ENCODE measurements at regions not wholly inside any gene's neighbourhood (a gene's known extent, or its start where the extent isn't known, plus 50 kb on each side); places are given as distances from the start of the nearest gene placed in this dataset.

DNA sequence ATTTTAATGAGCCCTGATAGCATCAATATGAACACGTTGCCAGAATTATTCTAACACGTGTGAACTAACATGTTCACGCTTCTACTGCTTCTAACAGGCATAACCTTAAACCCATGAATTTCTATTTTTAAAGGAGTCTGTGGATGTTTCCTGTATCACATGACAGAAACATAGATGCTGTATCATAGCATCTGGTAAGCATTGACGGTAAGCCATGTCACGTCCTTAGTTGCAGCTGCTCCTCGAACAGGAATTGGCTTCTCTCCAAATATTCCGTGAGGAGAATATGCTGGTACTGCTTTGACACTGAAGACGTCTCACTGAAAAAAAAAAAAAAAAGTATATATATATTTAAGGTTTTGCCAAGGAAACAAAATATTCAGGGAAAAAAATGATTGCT, 105.1 kb upstream of the MXRA5 start:
- no peak overlapping the region for H3K4me3 ChIP-seq (ENCODE audit: low read depth in 1 of 3, low read length in 3 of 3)
- WGBS, result 67% methylated on average over 8 of the region's 8 CpGs
- no peak overlapping the region for H3K9ac ChIP-seq (ENCODE audit: low read depth in 1 of 2, low read length in 2 of 2)
- H3K9me3 ChIP-seq (ENCODE audit: control insufficient read depth in 4 of 4, low read length in 3 of 4), result no peaks in the 10 kb centered on the region
- H3K36me3 ChIP-seq (ENCODE audit: control insufficient read depth in 4 of 4, insufficient read depth in 3 of 4, low read depth in 1 of 4, low read length in 3 of 4), result no peaks in the 10 kb centered on the region
- TF ChIP-seq, protein P1, sequence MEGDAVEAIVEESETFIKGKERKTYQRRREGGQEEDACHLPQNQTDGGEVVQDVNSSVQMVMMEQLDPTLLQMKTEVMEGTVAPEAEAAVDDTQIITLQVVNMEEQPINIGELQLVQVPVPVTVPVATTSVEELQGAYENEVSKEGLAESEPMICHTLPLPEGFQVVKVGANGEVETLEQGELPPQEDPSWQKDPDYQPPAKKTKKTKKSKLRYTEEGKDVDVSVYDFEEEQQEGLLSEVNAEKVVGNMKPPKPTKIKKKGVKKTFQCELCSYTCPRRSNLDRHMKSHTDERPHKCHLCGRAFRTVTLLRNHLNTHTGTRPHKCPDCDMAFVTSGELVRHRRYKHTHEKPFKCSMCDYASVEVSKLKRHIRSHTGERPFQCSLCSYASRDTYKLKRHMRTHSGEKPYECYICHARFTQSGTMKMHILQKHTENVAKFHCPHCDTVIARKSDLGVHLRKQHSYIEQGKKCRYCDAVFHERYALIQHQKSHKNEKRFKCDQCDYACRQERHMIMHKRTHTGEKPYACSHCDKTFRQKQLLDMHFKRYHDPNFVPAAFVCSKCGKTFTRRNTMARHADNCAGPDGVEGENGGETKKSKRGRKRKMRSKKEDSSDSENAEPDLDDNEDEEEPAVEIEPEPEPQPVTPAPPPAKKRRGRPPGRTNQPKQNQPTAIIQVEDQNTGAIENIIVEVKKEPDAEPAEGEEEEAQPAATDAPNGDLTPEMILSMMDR (IDR thresholded peaks at IDR 0.05; ENCODE audit: low read depth, low read length, missing input control), result no peak
- TF ChIP-seq FOXA1 (IDR thresholded peaks at IDR 0.05), result no peak
- TF ChIP-seq YY1 (IDR thresholded peaks at IDR 0.05), result no peak
- TF ChIP-seq, protein P2, sequence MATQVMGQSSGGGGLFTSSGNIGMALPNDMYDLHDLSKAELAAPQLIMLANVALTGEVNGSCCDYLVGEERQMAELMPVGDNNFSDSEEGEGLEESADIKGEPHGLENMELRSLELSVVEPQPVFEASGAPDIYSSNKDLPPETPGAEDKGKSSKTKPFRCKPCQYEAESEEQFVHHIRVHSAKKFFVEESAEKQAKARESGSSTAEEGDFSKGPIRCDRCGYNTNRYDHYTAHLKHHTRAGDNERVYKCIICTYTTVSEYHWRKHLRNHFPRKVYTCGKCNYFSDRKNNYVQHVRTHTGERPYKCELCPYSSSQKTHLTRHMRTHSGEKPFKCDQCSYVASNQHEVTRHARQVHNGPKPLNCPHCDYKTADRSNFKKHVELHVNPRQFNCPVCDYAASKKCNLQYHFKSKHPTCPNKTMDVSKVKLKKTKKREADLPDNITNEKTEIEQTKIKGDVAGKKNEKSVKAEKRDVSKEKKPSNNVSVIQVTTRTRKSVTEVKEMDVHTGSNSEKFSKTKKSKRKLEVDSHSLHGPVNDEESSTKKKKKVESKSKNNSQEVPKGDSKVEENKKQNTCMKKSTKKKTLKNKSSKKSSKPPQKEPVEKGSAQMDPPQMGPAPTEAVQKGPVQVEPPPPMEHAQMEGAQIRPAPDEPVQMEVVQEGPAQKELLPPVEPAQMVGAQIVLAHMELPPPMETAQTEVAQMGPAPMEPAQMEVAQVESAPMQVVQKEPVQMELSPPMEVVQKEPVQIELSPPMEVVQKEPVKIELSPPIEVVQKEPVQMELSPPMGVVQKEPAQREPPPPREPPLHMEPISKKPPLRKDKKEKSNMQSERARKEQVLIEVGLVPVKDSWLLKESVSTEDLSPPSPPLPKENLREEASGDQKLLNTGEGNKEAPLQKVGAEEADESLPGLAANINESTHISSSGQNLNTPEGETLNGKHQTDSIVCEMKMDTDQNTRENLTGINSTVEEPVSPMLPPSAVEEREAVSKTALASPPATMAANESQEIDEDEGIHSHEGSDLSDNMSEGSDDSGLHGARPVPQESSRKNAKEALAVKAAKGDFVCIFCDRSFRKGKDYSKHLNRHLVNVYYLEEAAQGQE (IDR thresholded peaks at IDR 0.05), result no peak
- TF ChIP-seq GABPA (IDR thresholded peaks at IDR 0.05 in 1 of 2, conservative IDR thresholded peaks at IDR 0.05 in 1 of 2), result no peak
- TF ChIP-seq RAD21 (IDR thresholded peaks at IDR 0.05), result no peak
- TF ChIP-seq SP1 (IDR thresholded peaks at IDR 0.05), result no peak
- TF ChIP-seq JUND (IDR thresholded peaks at IDR 0.05), result no peak
- TF ChIP-seq, protein P3, sequence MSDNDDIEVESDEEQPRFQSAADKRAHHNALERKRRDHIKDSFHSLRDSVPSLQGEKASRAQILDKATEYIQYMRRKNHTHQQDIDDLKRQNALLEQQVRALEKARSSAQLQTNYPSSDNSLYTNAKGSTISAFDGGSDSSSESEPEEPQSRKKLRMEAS (IDR thresholded peaks at IDR 0.05), result no peak
- TF ChIP-seq EGR1 (IDR thresholded peaks at IDR 0.05; ENCODE audit: low read depth in 2 of 2), result no peak
- TF ChIP-seq RXRA (IDR thresholded peaks at IDR 0.05), result no peak
- TF ChIP-seq HNF4A (conservative IDR thresholded peaks at IDR 0.05), result no peak
- TF ChIP-seq, protein P4, sequence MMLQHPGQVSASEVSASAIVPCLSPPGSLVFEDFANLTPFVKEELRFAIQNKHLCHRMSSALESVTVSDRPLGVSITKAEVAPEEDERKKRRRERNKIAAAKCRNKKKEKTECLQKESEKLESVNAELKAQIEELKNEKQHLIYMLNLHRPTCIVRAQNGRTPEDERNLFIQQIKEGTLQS (IDR thresholded peaks at IDR 0.05), result no peak
- TF ChIP-seq TAF1 (conservative IDR thresholded peaks at IDR 0.05), result no peak
- TF ChIP-seq FOXA2 (IDR thresholded peaks at IDR 0.05), result no peak
- no peak for TF ChIP-seq HNF4G (IDR thresholded peaks at IDR 0.05)
- no peak for TF ChIP-seq NR2F2 (IDR thresholded peaks at IDR 0.05)
- TF ChIP-seq, protein P5, sequence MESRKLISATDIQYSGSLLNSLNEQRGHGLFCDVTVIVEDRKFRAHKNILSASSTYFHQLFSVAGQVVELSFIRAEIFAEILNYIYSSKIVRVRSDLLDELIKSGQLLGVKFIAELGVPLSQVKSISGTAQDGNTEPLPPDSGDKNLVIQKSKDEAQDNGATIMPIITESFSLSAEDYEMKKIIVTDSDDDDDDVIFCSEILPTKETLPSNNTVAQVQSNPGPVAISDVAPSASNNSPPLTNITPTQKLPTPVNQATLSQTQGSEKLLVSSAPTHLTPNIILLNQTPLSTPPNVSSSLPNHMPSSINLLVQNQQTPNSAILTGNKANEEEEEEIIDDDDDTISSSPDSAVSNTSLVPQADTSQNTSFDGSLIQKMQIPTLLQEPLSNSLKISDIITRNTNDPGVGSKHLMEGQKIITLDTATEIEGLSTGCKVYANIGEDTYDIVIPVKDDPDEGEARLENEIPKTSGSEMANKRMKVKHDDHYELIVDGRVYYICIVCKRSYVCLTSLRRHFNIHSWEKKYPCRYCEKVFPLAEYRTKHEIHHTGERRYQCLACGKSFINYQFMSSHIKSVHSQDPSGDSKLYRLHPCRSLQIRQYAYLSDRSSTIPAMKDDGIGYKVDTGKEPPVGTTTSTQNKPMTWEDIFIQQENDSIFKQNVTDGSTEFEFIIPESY (IDR thresholded peaks at IDR 0.05), result no peak
- H3K27me3 ChIP-seq (ENCODE audit: control insufficient read depth in 4 of 4, insufficient read depth in 4 of 4, low read length in 3 of 4), result no peaks in the 10 kb centered on the region
- no peaks in the 10 kb centered on the region for H3K4me1 ChIP-seq (ENCODE audit: control insufficient read depth in 4 of 4, insufficient read depth in 4 of 4, low read length in 3 of 4)
- no peak for DNase-seq (ENCODE audit: low spot score)
- H3K27ac ChIP-seq (ENCODE audit: low read depth in 1 of 2, low read length in 2 of 2), result no peak overlapping the region

Measured in liver (tissue), 8 donors.